Mesenchymal stem cell (in vitro differentiated cells and primary cell): ENCODE measurements at regions not wholly inside any gene's neighbourhood (a gene's known extent, or its start where the extent isn't known, plus 50 kb on each side); places are given as distances from the start of the nearest gene placed in this dataset.

ENCODE experiments used
- DNase-seq: peaks from one replicate; pipeline ENCODE4 v3.0.0-alpha.2; 2013
- H2AFZ ChIP-seq: one replicate; pipeline ENCODE4 v1.6.1; 2013; ENCODE audit warnings: low read depth, mild to moderate bottlenecking, control low read depth, inconsistent platforms, low read length, moderate library complexity
- H2AK5ac ChIP-seq: 2 replicates; pipeline ENCODE4 v1.6.1; 2013; ENCODE audit warnings: low read length, moderate library complexity, mild to moderate bottlenecking, inconsistent platforms; ENCODE audit not compliant: severe bottlenecking
- H2BK120ac ChIP-seq: one replicate; pipeline ENCODE4 v1.6.1; 2013; ENCODE audit warnings: low read depth, mild to moderate bottlenecking, inconsistent platforms, low read length, moderate library complexity
- H2BK12ac ChIP-seq, 2 experiments: one replicate each; pipeline ENCODE4 v1.6.1; 2013; ENCODE audit warnings: inconsistent platforms in 2 of 2, low read length in 2 of 2, mild to moderate bottlenecking in 2 of 2, moderate library complexity in 2 of 2, control low read depth in 1 of 2
- H2BK15ac ChIP-seq: one replicate; pipeline ENCODE4 v1.6.1; 2013; ENCODE audit warnings: mild to moderate bottlenecking, low read depth, inconsistent platforms; ENCODE audit not compliant: poor library complexity, severe bottlenecking
- H2BK5ac ChIP-seq: 2 replicates; pipeline ENCODE4 v1.6.1; 2013; ENCODE audit warnings: low read depth, mild to moderate bottlenecking, low read length, control low read depth, inconsistent platforms; ENCODE audit not compliant: poor library complexity, severe bottlenecking
- H3K14ac ChIP-seq, 2 experiments: one replicate each; pipeline ENCODE4 v1.6.1; 2013; ENCODE audit warnings: inconsistent platforms in 2 of 2, low read length in 2 of 2, control low read depth in 1 of 2, mild to moderate bottlenecking in 1 of 2, moderate library complexity in 1 of 2
- H3K18ac ChIP-seq, 2 experiments: one replicate each; pipeline ENCODE4 v1.6.1; 2013; ENCODE audit warnings: inconsistent platforms in 2 of 2, low read length in 2 of 2, control low read depth in 1 of 2, low read depth in 1 of 2, mild to moderate bottlenecking in 1 of 2
- H3K23ac ChIP-seq, 2 experiments: one replicate each; pipeline ENCODE4 v1.6.1; 2013; ENCODE audit warnings: inconsistent platforms in 2 of 2, low read length in 2 of 2, mild to moderate bottlenecking in 2 of 2, moderate library complexity in 2 of 2, control low read depth in 1 of 2
- H3K27ac ChIP-seq: 2 replicates; pipeline ENCODE4 v1.5.1; 2013; ENCODE audit warnings: mild to moderate bottlenecking, moderate library complexity, low read length, control low read depth, inconsistent platforms; ENCODE audit not compliant: poor library complexity, severe bottlenecking
- H3K27me3 ChIP-seq, 2 experiments: 2 replicates each; pipeline versions ENCODE4 v1.6.1 to v1.7.0; 2013; ENCODE audit warnings: low read length in 2 of 2, mild to moderate bottlenecking in 2 of 2, moderate library complexity in 2 of 2, control low read depth in 1 of 2, inconsistent platforms in 1 of 2; ENCODE audit not compliant: control insufficient read depth in 1 of 2, insufficient read depth in 1 of 2
- H3K36me3 ChIP-seq, 2 experiments: 2 replicates each; pipeline versions ENCODE4 v1.6.1 to v1.7.0; 2013; ENCODE audit warnings: low read length in 2 of 2, control low read depth in 1 of 2, inconsistent platforms in 1 of 2, low read depth in 1 of 2, mild to moderate bottlenecking in 1 of 2; ENCODE audit not compliant: insufficient read depth in 2 of 2, control insufficient read depth in 1 of 2
- H3K4ac ChIP-seq, 2 experiments: one replicate each; pipeline ENCODE4 v1.6.1; 2013; ENCODE audit warnings: inconsistent platforms in 2 of 2, low read length in 2 of 2, mild to moderate bottlenecking in 2 of 2, moderate library complexity in 2 of 2, control low read depth in 1 of 2, low read depth in 1 of 2
- H3K4me1 ChIP-seq: 2 replicates; pipeline ENCODE4 v1.6.1; 2013; ENCODE audit warnings: low read depth, low read length, control low read depth; ENCODE audit not compliant: control insufficient read depth, insufficient read depth
- H3K4me2 ChIP-seq: 2 replicates; pipeline ENCODE4 v1.6.1; 2013; ENCODE audit warnings: low read length, mild to moderate bottlenecking, inconsistent platforms; ENCODE audit not compliant: poor library complexity, severe bottlenecking
- H3K4me3 ChIP-seq, 2 experiments: 2 replicates each; pipeline versions ENCODE4 v1.5.1 to v1.7.0; 2013; ENCODE audit warnings: low read length in 2 of 2, mild to moderate bottlenecking in 2 of 2, control low read depth in 1 of 2, low read depth in 1 of 2; ENCODE audit not compliant: insufficient read depth in 1 of 2
- H3K79me1 ChIP-seq: replicated peaks from 2 replicates; pipeline ENCODE4 v1.6.1; 2013; ENCODE audit warnings: mild to moderate bottlenecking, control low read depth, low read length, inconsistent platforms; ENCODE audit not compliant: poor library complexity, severe bottlenecking
- H3K9ac ChIP-seq: 2 replicates; pipeline ENCODE4 v1.7.0; 2013; ENCODE audit warnings: mild to moderate bottlenecking, low read length, moderate library complexity
- H3K9me3 ChIP-seq: 2 replicates; pipeline ENCODE4 v1.7.0; 2013; ENCODE audit warnings: mild to moderate bottlenecking, low read length; ENCODE audit not compliant: control insufficient read depth
- H4K8ac ChIP-seq: one replicate; pipeline ENCODE4 v1.6.1; 2013; ENCODE audit warnings: inconsistent platforms, mild to moderate bottlenecking, low read length, moderate library complexity
- H4K91ac ChIP-seq: one replicate; pipeline ENCODE4 v1.6.1; 2013; ENCODE audit warnings: mild to moderate bottlenecking, low read length, inconsistent platforms
- WGBS: methylation state at CpG from one replicate; pipeline ENCODE4 v1.1.7; 2013; ENCODE audit warnings: mixed read lengths; 5-methylcytosine and 5-hydroxymethylcytosine counted together

DNA sequence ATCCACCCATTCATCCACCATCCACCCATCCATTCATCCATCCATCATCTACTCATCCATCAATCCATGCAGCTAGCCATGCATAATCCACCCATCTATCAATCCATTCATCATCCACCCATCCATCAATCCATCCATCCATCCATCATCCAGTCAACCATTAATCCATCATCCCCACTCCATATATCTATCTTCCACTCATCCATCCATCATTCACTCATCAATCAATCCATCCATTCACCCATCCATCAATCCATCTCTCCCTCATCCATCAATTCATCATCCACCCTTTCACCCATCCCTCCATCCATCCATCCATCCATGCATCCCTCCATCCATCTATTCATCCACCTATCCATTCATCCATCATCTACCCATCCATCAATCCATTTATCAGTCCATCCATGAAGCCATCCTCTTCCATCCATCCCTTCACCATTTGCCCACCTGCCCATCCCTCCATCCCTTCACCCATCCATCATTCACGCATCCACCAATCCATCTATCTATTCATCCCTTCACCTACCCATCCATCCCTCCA, 689.4 kb downstream of the BRD1 start:
- Histone ChIP-seq H3K9me3 (no peaks in the 10 kb centered on the region), H2AK5ac (no peak overlapping the region), H2BK120ac (no peak overlapping the region), H2AFZ (no peak overlapping the region), H3K23ac (no peak overlapping the region), H4K91ac (no peak overlapping the region), H4K8ac (no peak overlapping the region), H2BK5ac (no peak overlapping the region), H3K27me3 (no peaks in the 10 kb centered on the region), H2BK12ac (no peak overlapping the region), H3K4ac (no peak overlapping the region), H3K4me2 (no peak overlapping the region), H3K9ac (no peak overlapping the region), H3K36me3 (no peaks in the 10 kb centered on the region), H2BK15ac (no peak overlapping the region), H3K27ac (no peak overlapping the region), H3K4me1 (no peaks in the 10 kb centered on the region), H3K79me1 (no peaks in the 10 kb centered on the region), H3K18ac (no peak overlapping the region), H3K4me3 (no peak overlapping the region), H3K14ac (no peak overlapping the region)
- no peak for DNase-seq
- WGBS: 83% methylated on average over 1 of the region's 1 CpG

DNA sequence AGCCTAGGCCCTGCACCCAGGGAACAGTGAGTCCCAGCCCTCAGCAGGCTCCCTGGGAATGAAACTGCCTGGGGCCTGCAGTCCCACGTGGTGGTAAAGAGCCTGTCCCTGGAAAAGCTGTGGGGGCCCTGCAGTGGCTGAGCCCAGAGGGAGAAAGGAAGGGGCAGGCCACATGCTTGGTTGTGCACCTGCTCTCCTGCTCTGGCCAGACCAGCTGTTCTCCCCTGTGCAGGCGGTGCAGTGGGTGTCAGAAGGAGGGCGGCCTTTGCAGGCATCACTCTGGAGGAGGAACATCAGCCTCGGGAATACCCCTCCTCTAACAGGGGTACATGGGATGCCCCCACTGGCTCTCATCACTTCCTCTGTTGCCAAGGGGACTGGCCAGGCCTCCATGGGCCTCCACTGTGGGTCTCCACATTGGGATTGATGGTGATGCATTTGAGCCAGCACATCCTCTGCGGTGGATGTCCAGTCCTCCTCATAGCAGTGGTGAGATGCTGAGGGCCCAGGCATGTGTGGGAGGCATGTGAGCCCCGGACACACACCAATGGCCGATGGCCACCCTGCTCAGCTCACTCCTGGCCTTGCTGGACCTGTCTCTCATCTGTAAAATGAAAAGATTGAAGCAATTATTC, 690.4 kb downstream of the BRD1 start:
- Histone ChIP-seq H3K9me3 (no peaks in the 10 kb centered on the region), H2BK15ac (no peak overlapping the region), H3K79me1 (no peaks in the 10 kb centered on the region), H3K9ac (no peak overlapping the region), H2AK5ac (no peak overlapping the region), H4K8ac (no peak overlapping the region), H2AFZ (no peak overlapping the region), H3K4me3 (no peak overlapping the region), H3K27ac (no peak overlapping the region), H2BK12ac (no peak overlapping the region), H2BK120ac (no peak overlapping the region), H4K91ac (no peak overlapping the region), H3K4me2 (no peak overlapping the region), H3K4ac (no peak overlapping the region), H3K4me1 (no peaks in the 10 kb centered on the region), H3K23ac (no peak overlapping the region), H3K18ac (no peak overlapping the region), H3K27me3 (no peaks in the 10 kb centered on the region), H3K36me3 (no peaks in the 10 kb centered on the region), H2BK5ac (no peak overlapping the region), H3K14ac (no peak overlapping the region)
- DNase-seq: no peak
- WGBS: 71% methylated on average over 7 of the region's 7 CpGs

DNA sequence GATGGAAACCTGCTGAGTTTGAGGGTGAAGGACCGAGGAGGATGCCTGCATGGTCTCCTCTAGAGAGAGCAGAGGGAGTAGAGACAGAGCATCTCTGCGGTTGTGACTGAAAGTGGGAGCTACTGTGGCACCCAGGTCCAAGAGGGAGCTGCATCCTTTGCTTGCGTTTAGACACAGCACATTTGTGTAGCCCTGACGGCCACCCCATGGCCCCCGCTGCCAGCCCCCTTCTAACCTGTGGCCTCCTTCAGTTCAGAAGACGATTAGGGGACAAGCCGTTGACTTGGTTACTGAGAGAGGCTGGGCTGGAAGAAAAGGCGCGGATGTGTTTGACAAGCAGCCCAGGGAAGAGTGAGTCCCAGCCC, 690.9 kb downstream of the BRD1 start:
- Histone ChIP-seq H4K91ac (no peak overlapping the region), H3K27me3 (peaks cover 0 to 3% of the 10 kb centered on the region in 2 experiments), H4K8ac (no peak overlapping the region), H3K79me1 (no peaks in the 10 kb centered on the region), H3K4me1 (no peaks in the 10 kb centered on the region), H3K4me3 (no peak overlapping the region), H2BK12ac (no peak overlapping the region), H2BK15ac (no peak overlapping the region), H3K18ac (no peak overlapping the region), H3K9me3 (no peaks in the 10 kb centered on the region), H2AK5ac (no peak overlapping the region), H3K23ac (no peak overlapping the region), H2BK5ac (no peak overlapping the region), H3K9ac (no peak overlapping the region), H3K4ac (no peak overlapping the region), H3K27ac (no peak overlapping the region), H2AFZ (no peak overlapping the region), H2BK120ac (no peak overlapping the region), H3K14ac (no peak overlapping the region), H3K4me2 (no peak overlapping the region), H3K36me3 (no peaks in the 10 kb centered on the region)
- DNase-seq: no peak
- 89% methylated on average over 9 of the region's 9 CpGs for WGBS

DNA sequence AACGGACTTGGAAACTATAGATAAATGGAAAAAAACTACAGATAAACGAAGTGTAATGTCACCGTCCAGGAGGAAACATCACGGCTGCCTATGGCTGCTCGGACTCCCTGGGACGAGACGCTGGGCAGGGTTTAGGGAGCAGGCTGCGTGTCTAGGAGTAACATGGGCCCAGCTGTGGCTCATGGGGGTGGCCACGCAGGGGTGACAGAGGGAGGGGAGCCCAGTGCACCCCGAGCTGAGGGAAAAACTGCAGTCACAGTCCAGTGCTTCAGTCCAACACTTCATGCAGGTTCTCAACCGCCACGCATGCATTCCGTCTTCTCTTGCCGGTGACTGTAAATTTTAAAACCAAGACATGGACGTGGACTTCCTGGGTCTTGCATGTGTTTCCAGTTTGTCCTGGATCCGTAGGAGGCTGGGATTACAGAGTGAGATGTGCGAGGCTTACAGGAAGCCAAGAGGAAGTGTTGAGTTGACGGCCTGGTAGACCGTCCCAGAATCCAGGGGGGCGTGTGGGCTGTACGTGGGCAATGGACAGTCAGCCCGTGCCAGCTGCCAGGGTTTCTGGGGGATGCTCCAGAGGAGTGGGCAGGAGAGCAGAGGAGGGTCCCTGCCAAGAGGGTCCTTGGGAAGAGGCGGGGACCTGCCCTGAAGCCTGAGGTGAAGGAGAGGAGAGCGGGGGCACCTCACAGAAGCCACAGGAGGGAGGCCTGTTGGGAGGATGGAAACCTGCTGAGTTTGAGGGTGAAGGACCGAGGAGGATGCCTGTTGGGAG, 691.4 kb downstream of the BRD1 start:
- Histone ChIP-seq H3K27me3 (peaks cover 0 to 3% of the 10 kb centered on the region in 2 experiments), H2AFZ (no peak overlapping the region), H3K27ac (no peak overlapping the region), H3K4me1 (no peaks in the 10 kb centered on the region), H4K91ac (no peak overlapping the region), H3K4me3 (no peak overlapping the region), H2BK120ac (no peak overlapping the region), H3K18ac (no peak overlapping the region), H2AK5ac (no peak overlapping the region), H4K8ac (no peak overlapping the region), H3K23ac (no peak overlapping the region), H3K9me3 (no peaks in the 10 kb centered on the region), H2BK5ac (no peak overlapping the region), H3K36me3 (no peaks in the 10 kb centered on the region), H3K14ac (no peak overlapping the region), H3K79me1 (no peaks in the 10 kb centered on the region), H2BK12ac (no peak overlapping the region), H3K4ac (no peak overlapping the region), H3K4me2 (no peak overlapping the region), H3K9ac (no peak overlapping the region), H2BK15ac (no peak overlapping the region)
- no peak for DNase-seq
- WGBS: 78% methylated on average over 25 of the region's 25 CpGs
